HG03095 (cell line): ENCODE measurements at regions not wholly inside any gene's neighbourhood (a gene's known extent, or its start where the extent isn't known, plus 50 kb on each side); places are given as distances from the start of the nearest gene placed in this dataset.
A peak's percentile ranks its signal among the peaks of the same experiment; 100 is the strongest.
"Not testable (repeated sequence)": the region's sequence is repeated elsewhere in the genome, so short reads cannot be mapped to it uniquely, and the experiment has no call there.

Source experiments
- ATAC-seq: cut with Tn5 transposase; IDR thresholded peaks from one replicate; pipeline ENCODE4 v1.9.1; 2021; ENCODE audit warnings: moderate library complexity; ENCODE audit not compliant: unreplicated experiment

DNA sequence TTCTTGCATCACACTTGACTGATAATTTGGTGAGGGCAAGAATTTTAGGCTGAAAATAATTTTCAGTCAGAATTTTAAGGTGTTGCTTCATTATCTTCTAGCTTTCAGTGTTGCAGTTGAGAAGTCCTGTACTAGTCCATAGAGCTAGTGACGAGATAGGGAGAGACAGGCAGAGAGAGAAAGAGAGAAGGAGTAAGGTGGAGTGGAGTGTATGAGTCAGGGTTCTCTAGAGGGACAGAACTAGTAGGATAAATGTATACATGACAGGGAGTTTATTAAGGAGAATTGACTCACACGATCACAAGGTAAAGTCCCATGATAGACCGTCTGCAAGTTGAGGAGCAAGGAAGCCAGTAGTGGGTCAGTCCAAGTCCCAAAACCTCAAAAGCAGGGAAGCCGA, 127.2 kb downstream of the UTP18 start:
- ATAC-seq = no peak

DNA sequence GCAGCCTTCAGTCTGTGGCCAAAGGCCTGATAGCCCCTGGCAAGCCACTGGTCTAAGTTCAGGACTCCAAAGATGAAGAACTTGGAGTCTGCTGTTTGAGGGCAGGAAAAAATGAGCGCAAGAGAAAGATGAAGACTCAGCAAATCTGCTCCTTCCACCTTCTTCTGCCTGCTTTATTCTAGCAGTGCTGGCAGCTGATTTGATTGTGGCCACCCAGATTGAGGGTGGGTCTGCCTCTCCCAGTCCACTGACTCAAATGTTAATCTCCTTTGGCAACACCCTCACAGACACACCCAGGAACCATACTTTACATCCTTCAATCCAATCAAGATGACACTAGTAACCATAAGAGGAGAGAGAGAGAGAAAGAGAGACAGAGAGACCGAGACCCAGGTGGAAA, 127.6 kb downstream of the UTP18 start:
- ATAC-seq = no peak

DNA sequence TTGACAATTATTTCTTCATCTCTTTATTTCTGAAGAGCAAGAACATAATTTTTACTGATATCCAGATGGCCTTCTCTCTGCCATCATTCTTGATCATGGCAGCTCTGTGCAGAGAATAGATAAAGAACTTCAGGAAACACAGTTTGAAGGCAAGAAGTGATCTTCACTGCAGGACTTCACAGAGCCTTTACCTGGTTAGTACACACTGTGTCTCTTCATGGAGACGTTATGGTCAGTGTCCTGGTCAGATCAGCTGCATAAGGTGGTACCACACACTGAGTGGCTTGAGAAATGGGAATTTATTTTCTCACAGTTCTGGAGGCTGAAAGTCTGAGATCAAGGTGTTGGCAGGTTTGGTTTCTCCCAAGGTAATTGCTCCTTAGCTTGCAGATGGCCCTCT, 129.5 kb downstream of the UTP18 start:
- ATAC-seq = no peak

DNA sequence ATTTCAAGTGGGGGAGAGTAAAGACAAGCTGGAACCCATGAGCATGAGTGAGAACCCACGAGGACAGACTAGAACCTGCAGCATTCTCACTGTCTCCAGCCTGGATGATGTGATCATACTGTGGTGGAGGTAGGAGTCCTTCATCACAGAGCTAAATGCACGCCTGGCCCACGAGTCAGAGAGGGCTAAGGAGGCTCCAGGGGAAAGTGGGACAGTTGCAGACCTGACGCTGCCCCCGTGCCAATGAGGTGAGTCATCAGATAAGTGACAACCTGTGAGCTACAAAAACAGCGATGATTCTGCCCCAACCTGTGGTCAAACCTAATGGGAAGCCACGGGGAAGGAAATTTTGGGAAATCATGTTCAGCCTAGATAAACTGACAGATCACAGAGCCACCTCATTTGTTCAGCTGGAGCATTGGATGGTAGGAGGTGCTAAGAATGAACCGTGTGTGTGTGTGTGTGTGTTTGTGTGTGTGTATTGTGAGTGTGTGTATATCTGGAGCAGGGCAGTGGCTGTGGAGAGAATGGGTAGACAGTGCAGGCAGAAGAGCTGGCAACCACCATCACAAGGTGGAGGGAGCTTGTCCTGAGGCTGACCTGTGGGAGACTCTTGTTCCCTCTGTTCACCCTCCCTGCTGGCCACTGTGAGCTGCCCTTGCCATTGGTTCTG, 131.8 kb downstream of the UTP18 start:
- no peak for ATAC-seq

DNA sequence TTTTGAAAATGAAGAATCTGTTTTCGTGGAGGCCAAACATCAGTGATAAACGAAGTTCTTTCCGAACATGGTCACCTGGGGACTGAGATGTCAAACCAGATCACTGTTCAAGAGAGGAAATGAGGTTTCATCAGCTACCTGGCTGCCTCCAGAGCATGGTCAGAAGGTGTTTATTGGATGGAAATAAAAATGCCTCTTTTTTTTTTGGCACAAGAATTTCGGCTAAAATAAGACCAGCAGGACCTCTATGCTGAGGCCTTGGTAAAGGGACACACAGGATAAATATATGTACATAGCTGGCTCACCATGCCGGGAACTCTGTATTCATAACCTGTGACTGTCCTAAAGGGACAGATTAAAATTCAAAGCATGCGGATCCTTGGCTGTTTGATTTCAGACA, 135.3 kb downstream of the UTP18 start:
- ATAC-seq = no peak

DNA sequence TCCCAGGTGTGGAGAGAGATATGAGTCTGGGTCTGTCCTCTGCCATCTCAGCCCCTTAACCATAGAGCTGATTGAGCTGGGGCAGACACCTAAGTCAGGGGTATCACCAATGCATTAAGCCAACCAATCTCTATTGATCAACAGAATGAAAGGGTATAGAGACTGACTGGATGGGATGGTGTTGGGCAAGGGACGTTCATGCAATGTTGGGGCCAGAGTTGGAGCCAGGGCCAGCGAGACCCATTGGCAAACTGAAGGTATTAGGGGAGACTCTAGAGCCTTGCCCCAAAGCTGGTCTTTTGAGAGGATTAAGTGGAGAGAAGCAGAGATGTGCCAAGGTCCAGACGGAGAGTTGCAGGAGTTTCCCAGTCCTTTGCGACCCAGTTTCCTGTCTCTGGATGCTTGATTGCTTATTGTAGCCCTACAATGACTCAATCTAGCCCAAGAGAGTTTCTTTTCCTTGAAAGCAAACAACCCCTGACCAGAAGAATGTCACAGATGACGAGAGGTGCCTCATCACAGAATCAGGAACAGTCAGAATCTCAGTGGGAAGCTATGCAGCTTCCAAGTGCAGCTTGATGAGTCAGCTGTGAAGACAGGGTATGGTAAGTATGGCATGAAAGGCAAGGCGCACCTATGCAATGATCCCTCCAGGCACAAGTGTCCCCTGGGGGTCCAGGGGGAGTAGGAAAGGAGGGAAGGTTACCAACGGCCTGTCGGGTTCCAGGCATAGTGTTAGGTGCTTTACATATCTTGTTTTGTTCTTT, 137.2 kb downstream of the UTP18 start:
- ATAC-seq = no peak

DNA sequence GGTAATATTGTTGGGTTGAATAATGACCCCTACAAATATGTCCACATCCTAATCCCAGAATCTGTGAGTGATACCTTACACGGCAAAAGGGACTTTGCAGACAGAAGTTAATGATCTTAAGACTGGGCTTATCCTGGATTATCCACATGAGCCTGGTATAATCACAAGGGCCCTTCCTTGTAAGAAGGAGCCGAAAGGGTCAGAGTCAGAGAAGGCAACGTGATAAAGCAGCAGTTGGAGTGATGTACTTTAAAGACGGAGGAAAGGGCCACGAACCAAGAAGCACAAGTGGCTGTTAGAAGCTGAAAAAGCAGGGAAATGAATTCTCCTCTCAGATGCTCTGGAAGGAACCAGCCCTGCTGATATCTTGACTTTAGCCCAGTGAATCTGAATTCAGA, 137.8 kb downstream of the UTP18 start:
- no peak for ATAC-seq

DNA sequence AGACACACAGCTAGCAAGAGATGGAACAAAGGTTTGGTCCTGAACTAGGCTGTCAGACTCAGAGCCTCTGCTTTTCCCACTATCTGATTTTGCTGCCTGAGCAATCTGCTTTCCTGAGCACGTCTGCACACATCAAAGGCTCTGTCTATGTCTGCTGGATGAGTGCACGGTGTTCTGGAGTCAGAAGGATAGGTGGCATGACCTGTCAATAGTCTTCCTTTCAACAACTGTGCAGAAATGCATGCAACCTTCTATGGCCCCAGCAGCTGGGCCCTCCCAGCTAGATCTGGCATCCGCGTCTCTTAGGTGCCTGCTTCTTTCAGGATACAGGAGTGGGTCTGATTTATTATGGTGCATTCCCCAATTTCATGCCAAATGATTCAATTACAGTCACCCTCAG, 138.3 kb downstream of the UTP18 start:
- ATAC-seq = no peak

DNA sequence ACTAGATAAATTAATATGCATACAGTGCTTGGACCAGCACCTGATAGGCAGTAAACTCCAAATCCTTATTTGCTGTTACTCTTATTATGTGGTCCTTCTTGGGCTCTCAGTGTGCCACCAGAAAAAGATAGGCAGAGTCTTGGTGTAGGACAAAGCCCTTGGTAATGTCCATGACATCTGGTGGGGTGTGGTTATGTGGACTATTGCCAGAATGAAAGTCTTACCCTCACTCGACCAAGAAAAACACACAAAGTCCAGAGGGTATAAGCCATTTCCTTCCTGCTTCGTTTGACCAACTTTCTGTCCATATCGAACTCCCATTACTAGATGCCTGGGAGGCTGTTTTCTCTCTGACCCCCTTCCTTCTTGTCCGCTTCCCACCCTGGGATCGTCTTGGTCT, 140.9 kb downstream of the UTP18 start:
- ATAC-seq = no peak

DNA sequence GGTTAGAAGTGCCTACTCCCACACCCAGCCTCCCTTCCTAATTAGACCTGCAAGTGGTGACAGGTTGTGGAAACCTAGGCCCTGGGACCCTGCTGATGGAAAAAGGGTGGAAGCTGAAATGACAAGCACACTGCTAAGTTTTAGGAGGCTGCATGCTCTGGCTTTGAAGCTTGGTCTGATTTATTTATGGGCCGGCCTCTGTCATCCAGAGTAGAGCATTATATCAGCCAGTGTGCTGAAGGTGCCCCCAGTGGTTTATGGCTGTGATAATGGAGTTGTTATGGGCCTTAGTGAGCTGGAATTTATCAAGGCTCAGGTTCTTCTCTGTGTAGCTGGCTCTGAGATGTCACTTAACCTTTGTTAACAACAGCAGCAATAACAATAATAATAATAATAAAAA, 142.6 kb downstream of the UTP18 start:
- no peak for ATAC-seq

DNA sequence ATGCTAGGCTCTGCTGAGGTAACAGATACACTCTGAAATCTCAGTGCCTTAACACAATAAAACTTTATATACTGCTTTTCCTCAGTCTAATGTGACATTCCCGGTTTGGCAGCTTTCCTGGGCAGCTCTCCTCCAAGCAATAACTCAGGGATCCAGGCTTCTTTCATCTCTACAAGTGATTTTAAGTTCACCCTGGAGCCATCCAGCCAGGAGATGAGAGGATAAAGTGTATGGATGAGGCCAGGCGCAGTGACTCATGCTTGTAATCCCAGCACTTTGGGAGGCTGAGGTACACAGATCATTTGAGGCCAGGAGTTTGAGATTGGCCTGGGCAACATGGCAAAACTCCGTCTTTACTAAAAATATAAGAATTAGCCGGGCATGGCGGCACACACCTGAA, 147.2 kb downstream of the UTP18 start:
- ATAC-seq = no peak

DNA sequence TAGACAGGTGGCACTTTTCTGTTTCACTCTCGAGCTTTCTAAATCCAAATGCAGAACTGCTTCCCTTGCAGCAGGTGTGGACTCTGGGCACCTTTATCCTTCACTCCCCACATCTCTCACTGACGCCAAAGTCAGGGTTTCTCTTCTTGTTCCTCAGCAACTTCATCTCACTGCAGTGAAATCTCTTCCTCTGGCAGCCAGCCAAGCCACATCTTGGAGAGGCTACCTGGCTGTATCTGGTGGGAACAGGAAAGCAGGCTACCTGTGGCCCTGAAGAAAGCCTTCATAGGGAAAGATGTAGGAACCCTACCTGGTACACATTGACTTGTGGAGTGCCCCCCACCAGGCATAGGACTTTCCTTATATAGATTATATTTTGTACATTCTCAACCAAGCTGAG, 159.1 kb downstream of the UTP18 start:
- ATAC-seq = no peak

DNA sequence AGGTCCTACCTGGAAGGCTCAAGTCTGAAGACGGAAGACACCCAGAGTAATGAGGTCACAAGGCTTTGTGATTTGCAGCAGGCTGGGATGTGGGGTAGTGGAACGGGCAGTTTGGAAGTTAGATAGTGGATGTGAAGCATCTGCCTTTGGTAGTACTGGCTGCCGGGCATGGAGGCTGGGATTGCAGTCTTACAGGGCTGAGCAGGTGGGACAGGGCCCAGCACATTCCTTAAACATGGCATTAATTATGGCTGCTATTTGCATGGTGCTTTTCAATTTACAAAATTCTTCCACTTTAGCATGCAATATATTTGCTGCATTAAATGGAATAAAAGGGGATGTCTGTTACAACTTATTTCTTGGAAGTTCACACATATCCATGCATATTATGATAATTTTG, 161.2 kb downstream of the UTP18 start:
- ATAC-seq = no peak

DNA sequence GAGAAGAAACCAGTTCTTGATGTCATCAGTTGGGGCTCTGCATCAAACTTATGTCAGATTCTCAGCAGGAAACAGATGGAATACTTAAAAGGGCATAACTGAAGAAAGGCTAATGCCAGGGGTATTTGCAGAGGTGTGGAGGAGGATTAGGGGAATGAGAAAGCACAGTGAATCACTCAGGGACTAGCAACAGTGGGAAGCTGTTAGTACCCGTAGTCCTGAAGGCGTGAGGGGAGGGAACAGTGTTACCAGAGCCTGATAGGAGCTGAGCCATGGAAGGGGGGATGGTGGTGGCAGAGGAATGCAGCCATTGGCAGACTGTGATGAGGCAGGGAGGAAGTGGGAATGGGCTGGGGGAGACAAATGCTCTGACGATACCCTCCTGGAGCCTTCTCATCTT, 162.3 kb downstream of the UTP18 start:
- no peak for ATAC-seq

DNA sequence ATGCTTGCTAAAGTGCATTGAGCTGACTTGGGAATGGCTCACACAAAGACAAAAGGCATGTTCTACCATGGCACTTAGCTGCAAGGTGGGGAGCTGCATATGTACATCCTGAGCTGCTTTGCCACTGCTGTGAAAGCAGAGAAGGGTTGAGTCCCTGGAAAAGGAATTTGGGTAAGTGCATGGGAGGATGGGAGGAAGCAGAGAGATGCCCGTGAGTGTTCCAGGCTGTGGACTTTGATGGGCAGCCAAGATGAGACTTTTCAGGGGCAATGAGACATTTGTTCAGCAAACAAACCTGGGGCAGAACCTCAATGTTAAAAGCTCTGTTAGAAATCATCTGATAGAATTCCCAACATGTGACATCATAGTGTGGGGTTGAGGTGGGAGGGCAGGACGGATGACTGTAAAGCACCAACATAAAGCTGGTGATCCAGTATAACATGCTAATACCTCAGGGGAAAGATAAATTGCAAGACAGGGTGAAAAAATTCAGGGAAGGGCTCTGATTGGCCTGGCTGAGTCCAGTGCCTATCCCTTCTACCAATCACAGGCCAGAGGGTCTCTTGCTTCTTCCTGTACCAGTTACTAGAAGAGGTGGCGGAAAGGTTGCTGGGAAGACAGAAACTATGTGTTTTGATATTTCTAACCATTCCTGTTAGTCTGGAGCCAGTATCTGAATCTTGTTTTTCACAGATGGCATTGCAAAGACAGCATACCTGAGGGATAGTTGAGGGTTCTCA, 163.2 kb downstream of the UTP18 start:
- ATAC-seq = no peak

DNA sequence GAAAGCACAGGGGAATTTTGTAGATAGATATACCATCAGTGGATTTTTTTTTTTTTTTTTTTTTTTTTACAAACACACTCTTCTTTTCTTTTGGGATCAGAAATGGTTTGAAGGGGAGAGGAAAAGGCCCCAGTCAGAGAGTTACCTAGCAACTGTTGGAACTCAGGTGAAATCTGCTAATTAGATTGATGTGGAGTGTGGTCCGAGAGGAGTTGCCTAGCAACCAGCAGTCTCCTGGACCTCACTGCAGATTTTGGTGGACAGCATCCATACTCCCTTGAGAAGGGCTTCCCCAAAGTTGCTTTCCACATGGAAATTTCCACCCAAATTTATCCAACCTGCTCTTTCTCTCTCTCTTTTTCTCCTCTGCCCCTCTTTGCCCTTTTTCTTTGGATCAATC, 165.4 kb downstream of the UTP18 start:
- ATAC-seq = no peak

DNA sequence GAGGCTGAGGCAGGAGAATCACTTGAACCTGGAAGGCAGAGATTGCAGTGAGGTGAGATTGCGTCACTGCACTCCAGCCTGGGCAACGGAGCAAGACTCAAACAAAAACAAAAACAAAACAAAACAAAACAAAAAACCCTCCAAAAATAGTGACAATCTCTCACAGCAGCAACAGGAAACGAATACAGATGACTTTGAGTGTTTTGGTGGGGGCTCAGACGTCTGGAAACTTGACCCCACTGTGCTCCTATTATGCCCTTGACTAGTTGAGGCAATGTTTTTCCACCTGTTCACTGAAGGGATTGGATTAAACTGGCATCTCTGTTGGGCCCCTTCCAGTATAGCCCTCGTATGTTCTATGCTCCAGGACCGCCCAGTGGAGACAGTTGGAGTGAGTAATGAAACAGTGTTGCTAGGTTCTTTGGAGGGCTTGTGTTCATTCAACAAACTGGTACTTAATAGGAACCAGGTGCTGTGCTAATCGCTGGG, 167.0 kb downstream of the UTP18 start:
- ATAC-seq = no peak

DNA sequence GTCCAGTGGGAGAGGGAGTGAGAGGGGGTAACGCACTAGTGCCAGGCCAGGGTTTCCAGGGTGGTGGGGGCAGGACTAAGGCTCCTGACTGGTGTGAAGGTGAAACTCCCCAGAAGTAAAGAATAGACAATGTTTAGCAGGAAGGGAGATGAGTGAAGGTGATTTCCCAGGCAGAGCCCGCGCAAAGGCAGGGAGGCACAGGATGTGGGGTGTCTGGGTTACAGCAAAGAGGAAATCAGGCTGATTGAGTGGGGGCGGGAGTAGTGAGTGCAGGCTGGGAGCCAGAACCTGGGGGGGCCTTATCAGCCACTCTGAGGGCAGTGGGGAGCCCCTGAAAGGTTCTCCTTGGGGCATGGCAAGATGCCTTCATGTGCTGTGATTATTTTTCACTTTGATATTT, 167.5 kb downstream of the UTP18 start:
- peak; percentile 75 for ATAC-seq

DNA sequence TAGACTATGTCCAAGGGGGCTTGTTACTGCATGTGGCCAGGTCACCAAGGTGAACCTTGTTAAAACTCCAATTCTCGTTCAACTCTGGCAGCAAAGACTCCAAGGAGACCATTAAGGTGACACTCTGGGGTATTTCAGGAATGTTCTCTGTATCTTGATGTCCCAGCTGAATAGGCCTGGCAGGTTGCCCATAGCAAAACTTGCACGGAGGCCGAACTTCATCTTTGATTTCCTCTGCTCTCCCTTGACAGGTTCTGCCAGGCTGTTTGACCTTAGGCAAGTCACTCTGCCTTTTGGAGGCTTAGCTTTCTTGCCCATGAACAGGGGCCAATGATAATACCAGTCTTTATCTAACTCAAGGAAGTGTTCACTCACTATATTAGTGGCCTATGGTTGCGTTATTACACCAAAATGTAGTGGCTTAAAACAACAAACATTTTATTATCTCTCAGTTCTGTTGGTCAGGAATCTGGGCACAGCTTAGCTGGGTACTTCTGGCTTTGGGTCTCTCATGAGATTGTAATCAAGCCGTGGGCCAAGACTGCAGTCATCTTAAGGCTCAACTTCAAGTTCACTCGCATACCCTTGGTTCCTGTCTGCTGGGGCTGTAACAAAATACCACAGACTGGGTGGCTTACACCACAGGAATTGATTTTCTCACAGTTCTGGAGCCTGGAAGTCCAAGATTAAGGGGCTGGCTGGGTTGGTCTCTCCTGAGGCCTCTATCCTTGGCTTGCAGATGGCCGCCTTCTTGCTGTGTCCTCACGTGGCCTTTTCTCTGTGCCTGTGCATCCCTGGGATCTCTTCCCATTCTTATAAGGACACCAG, 168.5 kb downstream of the UTP18 start:
- ATAC-seq = no peak

DNA sequence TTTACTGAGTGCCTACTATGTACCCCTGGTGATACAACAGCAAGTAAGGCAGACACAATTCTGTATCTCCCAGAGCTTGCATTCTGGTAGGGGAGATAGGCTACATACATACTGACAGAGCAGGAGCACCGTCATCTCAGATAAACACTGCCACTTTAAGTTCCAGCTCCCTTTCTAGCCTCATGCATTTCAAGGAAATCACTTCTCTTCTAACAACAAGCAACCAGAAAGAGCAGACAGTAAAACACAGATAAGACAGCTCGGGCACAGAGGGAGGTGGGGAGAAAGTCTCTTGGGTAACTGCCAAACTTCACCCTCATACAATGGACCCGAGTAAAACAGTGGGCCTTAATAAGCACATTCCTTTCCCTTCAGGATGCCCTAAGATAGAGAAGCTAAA, 169.6 kb downstream of the UTP18 start:
- ATAC-seq = not testable (repeated sequence)

DNA sequence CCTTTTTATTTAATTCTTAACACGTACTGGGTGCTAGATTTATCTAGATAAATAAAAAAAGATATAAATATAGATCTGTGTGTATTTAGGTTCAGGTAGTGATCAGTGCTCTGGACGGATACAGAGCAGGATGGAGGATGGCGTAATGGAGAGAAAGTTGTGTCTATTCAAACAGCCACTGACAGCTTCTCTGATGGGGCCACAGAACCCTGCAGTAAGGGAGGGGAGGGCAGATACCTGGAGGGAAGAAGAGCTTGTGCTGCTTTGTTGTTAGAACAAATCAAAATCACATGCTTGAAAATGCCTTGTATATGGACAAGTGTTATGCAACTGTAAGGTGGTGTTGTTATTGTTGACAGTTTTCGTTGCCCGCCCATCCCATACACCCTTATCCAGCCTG, 170.2 kb downstream of the UTP18 start:
- no peak for ATAC-seq
